Prostate gland (tissue), 2 donors: ENCODE measurements at regions not wholly inside any gene's neighbourhood (a gene's known extent, or its start where the extent isn't known, plus 50 kb on each side); places are given as distances from the start of the nearest gene placed in this dataset.

Source experiments
- DNase-seq: peaks from one replicate; pipeline ENCODE4 v3.0.0-alpha.2; 2019; ENCODE audit warnings: low spot score
- H3K27ac ChIP-seq, 2 donors: fragments of 200-600 bp; sonication (generic); 2 replicates each; pipeline ENCODE4 v1.5.1; 2017 to 2019
- H3K27me3 ChIP-seq: fragments of 200-600 bp; sonication (generic); replicated peaks from 2 replicates; pipeline ENCODE4 v1.5.1; 2019; ENCODE audit not compliant: insufficient read depth
- H3K36me3 ChIP-seq, 2 donors: fragments of 200-600 bp; sonication (generic); 1 replicate in 1 of 2; 2 replicates in 1 of 2; pipeline versions ENCODE4 v1.5.1 to v1.8.1; 2017 to 2019
- H3K4me1 ChIP-seq: fragments of 200-600 bp; sonication (generic); replicated peaks from 2 replicates; pipeline ENCODE4 v1.5.1; 2019
- H3K4me3 ChIP-seq, 2 donors: fragments of 200-600 bp; sonication (generic); 2 replicates each; pipeline ENCODE4 v1.5.1; 2017 to 2019
- H3K9me3 ChIP-seq: fragments of 200-600 bp; sonication (generic); 2 replicates; pipeline ENCODE4 v1.5.1; 2017
- CTCF ChIP-seq, 4 experiments: fragments of 200-600 bp in 2 of 4; fragments of 450-650 bp in 2 of 4; sonication (generic) in 2 of 4; IDR thresholded peaks; 1 replicate in 3 of 4; 2 replicates in 1 of 4; pipeline ENCODE4 v1.5.1; 2016 to 2019; ENCODE audit warnings: antibody characterized with exemption in 4 of 4, mild to moderate bottlenecking in 2 of 4, moderate library complexity in 2 of 4
- POLR2A ChIP-seq: fragments of 450-650 bp; IDR thresholded peaks from one replicate; pipeline ENCODE4 v1.6.1; 2016; ENCODE audit warnings: antibody characterized with exemption, mild to moderate bottlenecking
- POLR2AphosphoS5 ChIP-seq: sonication (generic); formaldehyde crosslinking; IDR thresholded peaks from one replicate; pipeline ENCODE4 v1.6.1; 2017; ENCODE audit warnings: antibody characterized with exemption
- WGBS: methylation state at CpG from one replicate; pipeline ENCODE4 v1.1.5; 2018; 5-methylcytosine and 5-hydroxymethylcytosine counted together
- intact Hi-C: fragments of 100-400 bp; cut with DNase I; formaldehyde crosslinking; loops from one replicate; pipeline ENCODE4 v1.14.2; 2022

- no peaks in the 10 kb centered on the region for H3K36me3 ChIP-seq
- intact Hi-C loops = no loop called here
- H3K27me3 ChIP-seq = no peaks in the 10 kb centered on the region
- TF ChIP-seq CTCF (IDR thresholded peaks at IDR 0.05) (no peak), POLR2AphosphoS5 (no peak), POLR2A (no peak)
- no peaks in the 10 kb centered on the region for H3K4me1 ChIP-seq
- no peaks in the 10 kb centered on the region for H3K9me3 ChIP-seq
- no peak overlapping the region for H3K4me3 ChIP-seq
- 73% methylated on average over 4 of the region's 4 CpGs for WGBS
- no peak for DNase-seq
- no peak overlapping the region for H3K27ac ChIP-seq
Observed at GRCh38 chr2:150350500-150350899, 137.0 kb downstream of the RND3 start.

DNA sequence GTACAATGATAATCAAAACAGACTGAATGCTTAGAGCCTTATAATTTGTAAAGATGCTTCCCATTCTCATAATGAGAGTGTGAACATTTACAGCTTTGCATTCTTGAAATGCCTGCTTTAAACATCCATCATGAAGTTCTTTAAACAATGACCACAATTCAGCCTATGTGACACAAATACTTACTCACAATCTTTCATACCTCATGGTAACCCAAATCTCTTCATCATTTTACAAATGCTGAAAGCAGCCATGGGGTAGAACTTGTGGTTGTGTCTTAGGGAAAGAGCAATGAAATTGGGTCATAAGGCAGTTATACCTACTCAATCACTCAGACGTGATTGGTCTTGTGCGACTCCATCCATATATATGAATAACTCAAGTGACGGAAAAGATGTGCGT, 140.7 kb downstream of the RND3 start:
- H3K27me3 ChIP-seq = no peaks in the 10 kb centered on the region
- H3K27ac ChIP-seq = no peak overlapping the region
- no peak for DNase-seq
- TF ChIP-seq CTCF (IDR thresholded peaks at IDR 0.05) = no peak
- no peak for TF ChIP-seq POLR2A
- WGBS = 94% methylated on average over 4 of the region's 4 CpGs
- intact Hi-C loops = loop anchor here (10.0 kb wide), 1 partner anchor 138 kb away; the partner anchor contains the start of gene RND3
- H3K4me1 ChIP-seq = no peaks in the 10 kb centered on the region
- H3K4me3 ChIP-seq = no peak overlapping the region
- H3K36me3 ChIP-seq = no peaks in the 10 kb centered on the region
- no peaks in the 10 kb centered on the region for H3K9me3 ChIP-seq

GRCh38 chr2:150341982-150342680, 145.3 kb downstream of the RND3 start:
- intact Hi-C loops = loop anchor here (10.0 kb wide), 1 partner anchor 143 kb away; the partner anchor contains the start of gene RND3
- Histone ChIP-seq H3K27me3 (no peaks in the 10 kb centered on the region), H3K27ac (no peak overlapping the region), H3K4me1 (peaks cover 10% of the 10 kb centered on the region), H3K36me3 (no peaks in the 10 kb centered on the region), H3K4me3 (no peak overlapping the region), H3K9me3 (no peaks in the 10 kb centered on the region)
- TF ChIP-seq POLR2A (no peak), POLR2AphosphoS5 (no peak), CTCF (IDR thresholded peaks at IDR 0.05) (no peak)
- WGBS = 51% methylated on average over 4 of the region's 4 CpGs
- DNase-seq = no peak

GRCh38 chr2:150339951-150340350, 147.5 kb downstream of the RND3 start:
- H3K4me3 ChIP-seq = no peak overlapping the region
- intact Hi-C loops = loop anchor here (10.0 kb wide), 1 partner anchor 145 kb away; the partner anchor contains the start of gene RND3
- H3K9me3 ChIP-seq = no peaks in the 10 kb centered on the region
- H3K36me3 ChIP-seq = no peaks in the 10 kb centered on the region
- TF ChIP-seq POLR2A (no peak), POLR2AphosphoS5 (peak; percentile 4), CTCF (IDR thresholded peaks at IDR 0.05) (no peak)
- DNase-seq = peak; percentile 26
- H3K27ac ChIP-seq = no peak overlapping the region
- 8% methylated on average over 3 of the region's 3 CpGs for WGBS
- H3K27me3 ChIP-seq = no peaks in the 10 kb centered on the region
- H3K4me1 ChIP-seq = peaks cover 10% of the 10 kb centered on the region

DNA sequence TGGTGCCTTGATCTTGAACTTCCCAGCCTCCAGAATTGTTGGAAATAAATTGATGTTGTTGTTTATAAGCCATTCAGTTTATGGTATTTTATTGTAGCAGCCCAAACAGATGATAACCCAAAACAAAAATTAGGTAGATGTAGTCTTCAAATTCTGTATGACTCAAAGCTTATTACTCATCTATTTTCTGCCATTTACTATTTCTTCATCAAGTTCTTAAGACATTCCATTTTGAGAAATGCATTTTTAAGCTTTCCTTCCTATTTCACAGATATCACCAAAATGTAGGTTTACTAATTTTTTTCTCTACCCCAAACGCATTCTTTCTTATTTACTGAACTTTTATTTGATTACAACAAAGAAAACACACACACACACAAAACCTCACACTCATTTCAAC, 148.2 kb downstream of the RND3 start:
- TF ChIP-seq CTCF (IDR thresholded peaks at IDR 0.05) (no peak), POLR2AphosphoS5 (no peak), POLR2A (no peak)
- 33% methylated on average over 1 of the region's 1 CpG for WGBS
- intact Hi-C loops = no loop called here

More for the DNA sequence above, 148.2 kb downstream of the RND3 start:
- Histone ChIP-seq H3K4me3 (no peak overlapping the region), H3K4me1 (peaks cover 10% of the 10 kb centered on the region), H3K27me3 (no peaks in the 10 kb centered on the region), H3K9me3 (no peaks in the 10 kb centered on the region), H3K36me3 (no peaks in the 10 kb centered on the region), H3K27ac (no peak overlapping the region)
- no peak for DNase-seq
